Lower lobe of right lung (tissue), 2 donors: ENCODE measurements at regions not wholly inside any gene's neighbourhood (a gene's known extent, or its start where the extent isn't known, plus 50 kb on each side); places are given as distances from the start of the nearest gene placed in this dataset.

Source experiments
- ATAC-seq, 2 donors: fragments of 200-7000 bp; cut with Tn5 transposase; one replicate each; pipeline ENCODE4 v1.9.1; 2020 to 2022; ENCODE audit warnings: mild to moderate bottlenecking in 2 of 2, moderate library complexity in 2 of 2
- DNase-seq: peaks from one replicate; pipeline ENCODE4 v3.0.0-alpha.2; 2020
- H3K27ac ChIP-seq: fragments of 200-600 bp; one replicate; pipeline ENCODE4 v1.8.0; 2022
- H3K27me3 ChIP-seq: fragments of 200-600 bp; one replicate; pipeline ENCODE4 v1.8.0; 2022; ENCODE audit warnings: low read depth
- H3K36me3 ChIP-seq: fragments of 200-600 bp; one replicate; pipeline ENCODE4 v1.8.0; 2022; ENCODE audit warnings: mild to moderate bottlenecking
- H3K4me1 ChIP-seq: fragments of 200-600 bp; one replicate; pipeline ENCODE4 v1.8.0; 2022
- H3K4me3 ChIP-seq: fragments of 200-600 bp; one replicate; pipeline ENCODE4 v1.8.0; 2022; ENCODE audit warnings: mild to moderate bottlenecking
- H3K9me3 ChIP-seq: fragments of 200-600 bp; one replicate; pipeline ENCODE4 v1.8.0; 2022
- CTCF ChIP-seq: fragments of 200-600 bp; IDR thresholded peaks from one replicate; pipeline ENCODE4 v1.8.0; 2022; ENCODE audit warnings: antibody characterized with exemption, mild to moderate bottlenecking
- intact Hi-C: fragments of 100-400 bp; cut with DNase I; formaldehyde crosslinking; loops from one replicate; pipeline ENCODE4 v1.11.0; 2022
- donor health status: DM: no; HTN: yes; CAD: no; lungs with severe emphysema.

- intact Hi-C loops, result no loop called here
- Histone ChIP-seq H3K27me3 (no peaks in the 10 kb centered on the region), H3K4me1 (peaks cover 41% of the 10 kb centered on the region), H3K36me3 (peaks cover 22% of the 10 kb centered on the region), H3K27ac (no peak overlapping the region), H3K4me3 (no peak overlapping the region), H3K9me3 (no peaks in the 10 kb centered on the region)
- TF ChIP-seq CTCF, result no peak
- DNase-seq (no peak), ATAC-seq (peak; percentile 20 to 52)
These were observed 64.8 kb downstream of the ARHGAP35 start for GRCh38 chr19:46925548-46925950.

DNA sequence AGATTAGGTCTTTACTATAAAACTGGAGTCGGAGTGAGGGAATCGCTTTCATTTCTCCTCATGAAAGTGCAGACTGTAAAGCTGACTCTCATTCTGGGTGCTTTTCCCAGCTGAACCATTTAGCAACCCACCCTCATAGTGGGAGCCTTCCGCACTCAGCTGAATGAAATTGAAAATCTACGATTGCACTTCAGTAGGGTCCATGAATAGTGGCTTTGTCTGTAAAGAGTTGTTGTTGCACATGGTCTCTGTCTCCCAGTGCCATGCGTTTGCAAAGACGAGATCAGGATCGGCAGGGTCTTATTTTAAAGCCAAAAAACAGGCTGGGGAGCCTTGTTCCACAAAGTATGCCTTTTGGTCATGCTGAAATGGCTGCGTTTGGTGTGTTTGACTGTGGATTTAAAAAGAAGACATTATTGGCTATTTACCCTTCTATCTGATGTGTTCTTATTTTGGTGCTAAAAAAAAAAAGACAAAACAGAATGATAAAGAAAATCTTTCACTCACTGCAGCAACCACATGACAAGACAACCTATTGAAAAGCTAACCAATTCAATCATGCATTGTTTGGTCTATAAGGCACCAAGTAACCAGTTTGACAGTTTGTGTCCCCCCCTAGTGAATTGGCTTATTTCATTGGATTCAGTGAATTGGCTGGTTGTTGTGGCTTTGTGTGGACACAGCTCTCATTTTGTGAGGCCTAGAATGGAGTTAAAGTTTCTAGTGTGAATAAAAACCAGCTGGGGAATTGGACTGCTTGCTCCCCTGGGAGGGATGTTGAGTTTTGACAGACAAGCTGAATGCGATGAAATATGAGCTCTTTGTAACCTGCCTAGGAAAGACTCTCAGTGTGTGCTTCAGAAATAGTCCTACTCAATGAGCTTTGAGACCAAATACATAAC is 65.6 kb downstream of the ARHGAP35 start:
- no peak for TF ChIP-seq CTCF
- H3K27ac ChIP-seq, result no peak overlapping the region
- intact Hi-C loops, result no loop called here
- peaks cover 46% of the 10 kb centered on the region for H3K4me1 ChIP-seq
- H3K4me3 ChIP-seq, result no peak overlapping the region
- no peak for ATAC-seq
- H3K27me3 ChIP-seq, result no peaks in the 10 kb centered on the region
- peaks cover 13% of the 10 kb centered on the region for H3K36me3 ChIP-seq
- no peaks in the 10 kb centered on the region for H3K9me3 ChIP-seq
- no peak for DNase-seq

DNA sequence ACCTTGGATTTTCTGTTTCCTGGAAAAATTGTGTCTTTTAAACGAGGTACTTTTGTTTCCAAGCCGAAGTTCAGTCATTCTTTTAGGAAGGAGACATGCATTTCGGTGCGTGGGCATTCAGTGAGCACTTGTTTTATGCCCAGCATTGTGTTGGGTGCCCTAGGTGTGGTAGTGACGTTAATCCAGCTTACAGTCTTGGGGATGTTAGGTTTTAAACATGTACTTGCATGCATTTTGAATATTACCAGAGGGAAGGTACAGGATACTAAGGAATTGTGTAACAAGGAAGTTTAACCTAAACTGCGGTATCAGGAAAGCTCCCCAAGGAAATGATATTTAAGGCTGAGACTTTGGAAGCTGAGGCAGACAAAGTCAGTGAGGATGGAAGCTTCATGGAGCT is 66.3 kb downstream of the ARHGAP35 start:
- Histone ChIP-seq H3K27ac (no peak overlapping the region), H3K4me1 (peaks cover 53% of the 10 kb centered on the region), H3K27me3 (no peaks in the 10 kb centered on the region), H3K36me3 (peaks cover 6% of the 10 kb centered on the region), H3K4me3 (no peak overlapping the region), H3K9me3 (no peaks in the 10 kb centered on the region)
- no peak for TF ChIP-seq CTCF
- DNase-seq, result no peak
- intact Hi-C loops, result no loop called here
- no peak for ATAC-seq

GRCh38 chr19:46927893-46928292 is 67.1 kb downstream of the ARHGAP35 start:
- no peaks in the 10 kb centered on the region for H3K36me3 ChIP-seq
- no peaks in the 10 kb centered on the region for H3K9me3 ChIP-seq
- intact Hi-C loops, result no loop called here
- no peak overlapping the region for H3K27ac ChIP-seq
- H3K4me1 ChIP-seq, result peaks cover 59% of the 10 kb centered on the region
- no peaks in the 10 kb centered on the region for H3K27me3 ChIP-seq
- DNase-seq (no peak), ATAC-seq (no peak)
- TF ChIP-seq CTCF, result no peak
- H3K4me3 ChIP-seq, result no peak overlapping the region

DNA sequence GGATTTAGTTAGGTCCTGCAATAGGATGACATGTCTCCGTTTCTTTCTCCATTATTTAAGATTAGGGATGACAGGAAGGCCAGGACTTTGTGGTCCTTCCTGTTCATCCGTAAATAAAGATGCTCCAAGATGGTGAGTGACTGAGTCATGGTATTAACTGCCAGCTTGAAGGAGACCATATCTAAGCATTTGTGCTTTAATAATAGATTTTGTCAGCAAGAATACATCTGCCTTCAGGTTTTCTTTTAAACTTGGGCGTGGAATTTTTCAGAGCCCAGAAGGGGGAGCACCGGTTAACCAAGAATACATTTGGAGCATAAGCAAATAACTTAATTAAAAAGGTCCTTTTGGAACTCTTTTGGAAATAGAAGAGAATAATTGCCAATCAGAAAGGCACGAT is 68.2 kb downstream of the ARHGAP35 start:
- DNase-seq (no peak), ATAC-seq (no peak)
- Histone ChIP-seq H3K27me3 (no peaks in the 10 kb centered on the region), H3K4me1 (peaks cover 68% of the 10 kb centered on the region), H3K36me3 (no peaks in the 10 kb centered on the region), H3K9me3 (no peaks in the 10 kb centered on the region), H3K4me3 (no peak overlapping the region), H3K27ac (no peak overlapping the region)
- no peak for TF ChIP-seq CTCF
- intact Hi-C loops, result no loop called here
